Smooth muscle cell (in vitro differentiated cells): ENCODE measurements at regions not wholly inside any gene's neighbourhood (a gene's known extent, or its start where the extent isn't known, plus 50 kb on each side); places are given as distances from the start of the nearest gene placed in this dataset. TPM values are rescaled to one million over a fixed set of nuclear protein-coding genes. Genes with fewer than 3 reads are reported as not detected.

ENCODE experiments used
- DNase-seq: peaks from one replicate; lab custom pipeline; 2025; ENCODE audit not compliant: unreplicated experiment; lab: John Stamatoyannopoulos, UW
- H2AFZ ChIP-seq: fragments of 200-600 bp; sonication (generic); 2 replicates; pipeline ENCODE4 v1.6.0; 2016; ENCODE audit warnings: antibody characterized with exemption, low read depth, mild to moderate bottlenecking
- H3F3A ChIP-seq: fragments of 200-600 bp; sonication (generic); 2 replicates; pipeline ENCODE4 v1.6.0; 2017; ENCODE audit warnings: antibody characterized with exemption, low read depth
- H3K27ac ChIP-seq: fragments of 200-600 bp; sonication (generic); 2 replicates; pipeline ENCODE4 v1.5.1; 2016; ENCODE audit warnings: low read depth, mild to moderate bottlenecking
- H3K27me3 ChIP-seq: fragments of 200-600 bp; sonication (generic); 2 replicates; pipeline ENCODE4 v1.6.1; 2016; ENCODE audit warnings: low read depth, mild to moderate bottlenecking
- H3K36me3 ChIP-seq: fragments of 200-600 bp; sonication (generic); 2 replicates; pipeline ENCODE4 v1.5.1; 2016; ENCODE audit warnings: low read depth
- H3K4me1 ChIP-seq: fragments of 200-600 bp; sonication (generic); 2 replicates; pipeline ENCODE4 v1.5.1; 2016; ENCODE audit warnings: low read depth
- H3K4me2 ChIP-seq: fragments of 200-600 bp; sonication (generic); 2 replicates; pipeline ENCODE4 v1.6.0; 2016; ENCODE audit warnings: mild to moderate bottlenecking
- H3K4me3 ChIP-seq: fragments of 200-600 bp; sonication (generic); 2 replicates; pipeline ENCODE4 v1.5.1; 2016; ENCODE audit warnings: mild to moderate bottlenecking
- H3K79me2 ChIP-seq: fragments of 200-600 bp; sonication (generic); 2 replicates; pipeline ENCODE4 v1.6.0; 2016; ENCODE audit warnings: low read depth, mild to moderate bottlenecking
- H3K9ac ChIP-seq: fragments of 200-600 bp; sonication (generic); 2 replicates; pipeline ENCODE4 v1.6.0; 2016; ENCODE audit warnings: low read depth
- H3K9me3 ChIP-seq: fragments of 200-600 bp; sonication (generic); replicated peaks from 2 replicates; pipeline ENCODE4 v1.5.1; 2016; ENCODE audit warnings: low read depth
- H4K20me1 ChIP-seq: fragments of 200-600 bp; sonication (generic); 2 replicates; pipeline ENCODE4 v1.6.0; 2016; ENCODE audit warnings: low read depth
- CTCF ChIP-seq: fragments of 200-600 bp; sonication (generic); IDR thresholded peaks from 2 replicates; pipeline ENCODE4 v1.5.1; 2017; ENCODE audit warnings: borderline replicate concordance, mild to moderate bottlenecking, antibody characterized with exemption; ENCODE audit not compliant: insufficient read depth, poor library complexity, severe bottlenecking
- WGBS: methylation state at CpG from one replicate; pipeline ENCODE4 v1.1.7; 2016; ENCODE audit warnings: low lambda C conversion rate; 5-methylcytosine and 5-hydroxymethylcytosine counted together
- small RNA-seq: library from RNA; depleted of rRNA; stranded (forward); fragments of <200 nt; gene quantifications from one replicate; pipeline ENCODE3, GENCODE V24; 2014

GRCh38 chr2:192246297-192246696 lies 51.6 kb upstream of the TMEFF2 start:
- TF ChIP-seq CTCF, result no peak
- Histone ChIP-seq H3K4me1 (no peaks in the 10 kb centered on the region), H3K36me3 (no peaks in the 10 kb centered on the region), H3K27me3 (no peaks in the 10 kb centered on the region), H2AFZ (no peak overlapping the region), H3K27ac (no peak overlapping the region), H3K9me3 (no peaks in the 10 kb centered on the region), H3K4me3 (no peak overlapping the region), H4K20me1 (no peaks in the 10 kb centered on the region), H3K4me2 (no peak overlapping the region), H3K9ac (no peak overlapping the region), H3F3A (no peaks in the 10 kb centered on the region), H3K79me2 (no peaks in the 10 kb centered on the region)
- no peak for DNase-seq
- 95% methylated on average over 3 of the region's 3 CpGs for WGBS

DNA sequence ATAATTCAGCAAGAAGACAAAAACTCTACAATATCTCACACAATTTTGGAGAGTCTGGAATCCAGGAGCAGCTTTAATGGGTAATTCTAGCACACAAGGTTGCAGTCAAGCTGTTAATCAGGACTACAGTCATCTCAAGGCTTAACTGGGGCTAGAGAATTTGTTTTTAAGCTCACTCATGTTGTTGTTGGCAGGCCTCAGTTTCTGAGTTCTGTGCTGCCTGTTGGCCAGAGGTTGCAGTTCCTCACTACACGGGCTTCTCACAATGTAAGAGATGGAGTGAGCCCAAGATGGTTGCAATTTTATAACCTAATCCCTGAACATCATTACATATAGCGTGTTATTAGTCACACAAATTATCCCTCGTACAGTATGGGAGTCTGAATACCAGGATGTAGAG lies 50.6 kb upstream of the TMEFF2 start:
- no peaks in the 10 kb centered on the region for H3K9me3 ChIP-seq
- no peak overlapping the region for H3K9ac ChIP-seq
- H3F3A ChIP-seq, result no peaks in the 10 kb centered on the region
- no peak overlapping the region for H3K4me3 ChIP-seq
- no peak overlapping the region for H2AFZ ChIP-seq
- WGBS, result 87% methylated on average over 3 of the region's 3 CpGs
- H3K27ac ChIP-seq, result no peak overlapping the region
- no peaks in the 10 kb centered on the region for H3K79me2 ChIP-seq
- no peak for DNase-seq
- TF ChIP-seq CTCF, result no peak
- H3K4me1 ChIP-seq, result no peaks in the 10 kb centered on the region
- no peak overlapping the region for H3K4me2 ChIP-seq
- no peaks in the 10 kb centered on the region for H4K20me1 ChIP-seq
- no peaks in the 10 kb centered on the region for H3K27me3 ChIP-seq
- no peaks in the 10 kb centered on the region for H3K36me3 ChIP-seq

Small RNA genes lying in the stretch of these regions (small RNA-seq; reads per million reads assigned to genes)
- gene AC068135.1 (0.26 reads per million, percentile 2 among the genes with 10 or more reads in this experiment), gene AC074290.1 (not detected), gene RF00017 (not detected), gene RF00273 (not detected), gene RNU6-169P (not detected)
